GM21423 (cell line): ENCODE measurements at regions not wholly inside any gene's neighbourhood (a gene's known extent, or its start where the extent isn't known, plus 50 kb on each side); places are given as distances from the start of the nearest gene placed in this dataset.
A peak's percentile ranks its signal among the peaks of the same experiment; 100 is the strongest.
"Not testable (repeated sequence)": the region's sequence is repeated elsewhere in the genome, so short reads cannot be mapped to it uniquely, and the experiment has no call there.

Experiments used
- ATAC-seq: cut with Tn5 transposase; IDR thresholded peaks from one replicate; pipeline ENCODE4 v1.9.1; 2021; ENCODE audit warnings: mild to moderate bottlenecking, moderate library complexity; ENCODE audit not compliant: unreplicated experiment

GRCh38 chr1:222077206-222077605, 335.3 kb upstream of the DUSP10 start:
- no peak for ATAC-seq

DNA sequence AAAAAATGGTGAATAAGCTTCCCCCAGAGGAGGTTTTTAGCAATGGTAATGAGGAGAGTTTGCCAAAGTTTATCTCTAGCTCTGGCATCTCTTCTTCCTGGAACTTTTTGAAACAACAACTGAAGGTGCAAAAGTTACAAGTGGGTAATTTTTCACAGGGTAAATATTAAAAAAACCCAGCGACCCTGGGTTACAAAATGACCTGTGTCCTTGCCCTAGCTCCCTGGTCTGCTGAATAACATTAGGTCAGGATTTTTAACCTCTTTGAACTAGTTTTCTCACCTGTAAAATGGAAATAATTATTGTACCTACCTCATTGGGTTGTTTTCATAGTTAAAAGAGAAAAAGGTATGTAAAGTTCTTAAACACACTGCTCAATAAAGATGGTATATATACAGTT, 332.4 kb upstream of the DUSP10 start:
- no peak for ATAC-seq

DNA sequence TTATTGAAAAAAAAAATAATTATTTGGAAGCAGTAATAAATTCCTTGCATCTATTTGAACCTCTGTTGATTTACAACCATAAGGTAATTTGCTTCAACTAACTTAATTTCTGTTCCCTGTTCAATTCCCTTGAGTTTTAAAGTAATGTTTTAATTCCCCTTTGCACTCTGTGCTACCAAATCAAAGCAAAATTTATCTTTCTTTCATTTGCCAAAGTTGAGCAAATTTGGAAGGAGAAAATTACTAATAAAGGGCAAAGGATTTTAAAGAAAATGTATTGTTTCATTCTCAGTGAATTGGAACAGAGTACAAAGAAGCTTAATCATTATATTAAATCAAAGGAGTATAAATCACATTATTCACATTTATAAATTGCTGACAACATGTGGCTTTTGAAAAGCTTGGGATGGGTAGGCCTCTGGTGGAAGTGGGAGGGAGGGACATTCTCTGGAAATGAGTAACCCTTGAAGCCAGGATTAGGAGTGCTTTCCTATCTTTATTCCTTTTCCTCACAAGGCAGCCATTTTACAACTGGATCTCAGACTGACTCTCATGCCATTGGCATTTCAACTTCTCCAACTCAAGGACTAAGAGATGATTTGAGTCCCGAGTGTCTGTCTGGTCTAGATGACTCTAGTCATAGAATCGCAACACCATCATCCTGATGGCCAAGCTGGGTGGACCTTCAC, 331.6 kb upstream of the DUSP10 start:
- no peak for ATAC-seq

- ATAC-seq, result no peak
Observed at GRCh38 chr1:222071387-222071786, 329.5 kb upstream of the DUSP10 start.

DNA sequence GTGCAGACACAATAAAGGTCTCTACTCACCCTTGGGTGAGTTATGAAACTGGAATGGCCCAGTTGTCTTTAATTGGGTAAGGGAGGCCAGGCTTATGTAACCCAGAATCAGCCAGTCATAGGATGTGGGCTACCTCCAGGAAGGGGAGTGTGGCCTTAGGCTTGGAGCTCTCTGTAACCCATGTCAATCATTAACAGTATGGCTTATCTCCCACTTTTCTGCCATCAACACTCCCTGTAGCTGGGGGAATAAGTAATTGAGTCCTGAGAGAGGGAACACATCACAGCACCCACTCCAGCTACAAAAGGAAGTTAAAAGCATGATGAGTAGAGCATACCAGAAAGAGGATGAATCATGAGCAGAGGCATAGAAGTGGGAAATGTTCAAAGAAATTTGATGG, 327.0 kb upstream of the DUSP10 start:
- no peak for ATAC-seq

DNA sequence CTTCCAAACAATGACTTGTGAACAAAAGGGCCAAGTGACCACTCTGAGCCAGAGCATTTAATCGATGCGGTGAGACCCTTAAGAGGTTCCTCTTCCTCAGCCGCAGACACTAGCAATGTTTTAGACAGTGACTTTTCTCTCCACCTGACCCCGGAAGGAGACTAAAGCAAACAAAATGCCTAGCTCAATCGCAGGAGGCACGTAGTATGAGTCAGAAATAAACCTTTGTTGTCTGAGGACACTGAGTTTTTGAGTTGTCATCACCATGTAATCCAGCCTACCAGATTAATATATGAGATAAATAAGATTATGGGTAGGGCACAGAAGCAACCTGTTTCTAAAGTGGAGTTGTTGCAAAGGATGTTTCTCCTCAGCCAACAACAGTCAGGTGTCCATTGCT, 326.2 kb upstream of the DUSP10 start:
- ATAC-seq, result no peak

DNA sequence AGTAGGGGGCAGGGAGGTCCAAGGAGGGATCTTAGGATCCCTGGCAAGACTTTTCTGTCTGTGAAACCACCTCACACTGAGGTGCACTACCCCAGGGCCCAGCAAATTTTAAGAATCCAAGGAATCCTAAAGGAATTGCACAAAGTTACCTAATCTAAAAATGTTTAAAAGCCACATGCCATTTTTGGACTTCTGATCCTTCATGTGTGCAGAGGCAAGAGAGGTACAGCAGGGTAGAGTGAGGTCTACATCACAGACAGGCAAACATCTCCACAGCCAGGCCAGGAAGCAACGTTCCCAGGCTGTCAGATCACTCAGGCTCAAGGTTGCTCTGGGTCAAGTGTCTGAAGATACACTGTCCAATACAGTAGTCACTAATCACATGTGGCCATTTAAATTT, 324.6 kb upstream of the DUSP10 start:
- ATAC-seq, result no peak

- no peak for ATAC-seq
Observed at GRCh38 chr1:222065234-222065633, 323.3 kb upstream of the DUSP10 start.

DNA sequence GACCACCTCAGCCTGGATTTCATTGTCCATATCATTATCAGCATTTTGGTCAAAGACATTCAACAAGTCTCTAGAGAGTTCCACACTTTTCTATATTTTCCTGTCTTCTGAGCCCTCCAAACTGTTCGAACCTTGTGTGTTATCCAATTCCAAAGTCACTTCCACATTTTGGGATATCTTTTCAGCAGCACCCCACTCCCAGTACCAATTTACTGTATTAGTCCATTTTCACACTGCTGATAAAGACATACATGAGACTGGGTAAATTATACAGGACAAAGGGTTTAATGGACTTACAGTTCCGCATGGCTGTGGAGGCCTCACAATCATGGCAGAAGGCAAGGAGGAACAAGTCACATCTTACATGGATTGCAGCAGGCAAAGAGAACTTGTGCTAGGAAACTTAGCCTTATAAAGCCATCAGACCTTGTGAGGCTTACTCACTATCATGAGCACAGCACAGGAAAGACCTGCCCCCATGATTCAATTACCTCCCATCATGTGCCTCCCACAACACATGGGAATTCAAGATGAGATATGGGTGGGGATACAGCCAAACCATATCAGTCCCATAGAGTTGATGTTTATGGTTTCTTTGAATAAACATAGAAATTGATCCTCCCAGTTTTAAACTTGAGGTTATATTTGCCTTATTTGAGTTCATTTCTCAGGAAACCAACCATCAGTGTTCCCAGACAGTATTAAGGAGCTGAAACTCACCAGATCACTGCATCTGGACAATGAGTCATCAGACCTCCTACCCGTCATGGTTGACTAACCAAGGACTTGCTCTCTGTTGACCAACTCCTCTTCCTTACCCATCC, 322.7 kb upstream of the DUSP10 start:
- no peak for ATAC-seq

- no peak for ATAC-seq
Observed at GRCh38 chr1:222062640-222063039, 320.8 kb upstream of the DUSP10 start.

DNA sequence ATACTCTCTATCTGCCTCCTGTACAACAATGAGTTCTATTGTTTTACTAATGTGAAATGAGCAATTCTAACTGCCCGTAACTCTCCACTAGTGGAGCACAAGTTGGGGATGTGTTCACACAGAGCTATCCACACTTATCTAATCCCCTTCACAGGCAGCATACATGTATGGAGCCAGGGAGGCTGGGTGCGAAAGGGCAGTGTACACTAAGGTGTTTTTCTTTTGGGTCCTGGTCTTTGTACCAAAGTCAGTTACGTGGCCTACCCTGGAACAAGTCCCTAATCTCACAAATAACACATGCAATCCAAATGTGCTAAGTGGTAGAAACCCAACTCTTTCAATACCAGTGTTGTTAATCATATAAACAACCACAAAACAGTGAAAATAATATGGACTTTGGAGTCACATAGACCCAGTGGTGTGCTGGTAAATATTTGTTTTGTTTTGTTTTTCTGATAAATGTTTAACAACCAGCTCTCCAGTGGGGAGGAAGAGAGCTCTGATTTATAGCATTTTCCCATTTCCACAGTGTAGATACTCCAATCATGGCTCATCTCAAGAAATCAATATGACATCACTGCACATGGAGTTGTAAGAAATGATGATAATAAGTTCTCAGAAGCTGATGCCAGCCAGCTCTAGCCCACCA, 319.9 kb upstream of the DUSP10 start:
- no peak for ATAC-seq

- ATAC-seq, result no peak
Observed at GRCh38 chr1:222060210-222060916, 318.5 kb upstream of the DUSP10 start.

DNA sequence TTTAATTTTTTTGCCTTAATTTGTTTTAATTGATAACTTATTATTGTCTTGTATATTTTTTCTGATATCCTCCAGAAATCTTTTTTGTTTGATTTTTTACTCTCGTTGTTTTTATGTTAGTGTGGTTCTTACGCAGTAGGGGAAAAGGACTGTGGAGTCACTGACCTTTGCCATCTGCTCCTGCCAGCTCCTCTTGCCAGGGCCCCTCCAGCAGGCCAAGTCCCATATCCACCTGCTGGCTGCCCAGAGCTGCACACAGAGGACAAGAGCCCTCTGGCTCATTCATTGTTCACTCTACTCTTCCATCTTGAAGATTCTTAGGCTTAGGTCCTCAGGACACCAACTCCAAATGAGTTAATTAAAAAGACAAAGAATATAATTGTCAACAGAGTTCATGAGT, 316.4 kb upstream of the DUSP10 start:
- ATAC-seq, result no peak

GRCh38 chr1:222057162-222057561, 315.3 kb upstream of the DUSP10 start:
- ATAC-seq, result no peak

DNA sequence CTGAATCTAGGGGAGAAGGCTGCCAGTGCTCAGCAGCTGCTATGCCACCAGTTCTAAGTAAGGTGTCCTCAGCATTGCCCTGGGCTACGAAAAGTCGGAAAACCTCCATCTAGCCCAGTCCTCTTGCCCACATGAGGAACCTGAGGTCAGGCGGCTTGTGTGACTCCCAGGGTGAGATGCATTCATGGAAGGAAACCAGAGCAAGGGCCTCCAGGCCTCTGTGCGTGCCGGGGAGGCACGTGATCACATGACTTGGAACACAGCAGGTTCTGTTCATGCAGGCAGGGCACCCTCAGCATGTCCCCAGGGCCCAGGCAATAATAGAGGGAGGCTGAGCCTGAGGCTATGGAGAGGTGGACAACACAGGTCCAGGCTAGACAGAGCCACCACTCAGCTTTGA, 312.5 kb upstream of the DUSP10 start:
- ATAC-seq, result no peak

DNA sequence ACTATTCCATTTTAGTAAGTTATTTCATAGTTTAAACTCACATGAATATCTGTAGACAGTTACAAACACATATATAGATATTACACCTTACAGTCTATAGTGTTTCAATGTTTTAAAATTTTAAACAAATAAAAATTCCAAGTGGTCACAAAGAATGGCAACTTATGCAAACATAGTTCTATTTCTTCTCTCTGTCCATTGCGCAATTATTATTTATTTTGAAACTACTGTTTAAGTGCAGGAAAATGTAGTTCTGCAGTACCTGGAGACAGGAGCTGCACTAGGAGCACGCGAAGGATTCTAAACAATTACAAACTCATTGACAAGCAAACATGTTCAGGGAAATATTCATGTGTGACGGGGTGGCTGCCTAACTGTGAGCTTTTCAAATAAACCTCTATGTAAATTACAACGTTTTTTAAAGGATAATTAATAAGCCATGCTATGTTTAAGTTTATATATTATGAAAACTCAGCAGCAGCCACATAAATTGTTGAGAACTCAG, 312.0 kb upstream of the DUSP10 start:
- ATAC-seq, result no peak

DNA sequence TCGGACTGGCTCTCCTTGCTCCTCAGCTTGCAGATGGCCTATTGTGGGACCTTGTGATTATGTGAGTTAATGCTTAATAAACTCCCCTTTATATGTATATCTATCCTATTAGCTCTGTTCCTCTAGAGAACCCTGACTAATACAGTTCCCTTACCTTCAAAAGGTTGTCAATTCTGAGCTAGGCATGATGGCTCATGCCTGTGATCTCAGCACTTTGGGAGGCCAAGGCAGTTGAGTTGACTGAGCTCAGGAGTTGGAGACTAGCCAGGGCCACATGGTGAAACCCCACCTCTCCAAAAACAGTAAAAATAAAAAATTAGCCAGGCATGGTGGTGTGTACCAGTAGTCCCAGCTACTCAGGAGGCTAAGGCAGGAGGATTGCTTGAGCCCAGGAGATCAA, 309.4 kb upstream of the DUSP10 start:
- not testable (repeated sequence) for ATAC-seq

DNA sequence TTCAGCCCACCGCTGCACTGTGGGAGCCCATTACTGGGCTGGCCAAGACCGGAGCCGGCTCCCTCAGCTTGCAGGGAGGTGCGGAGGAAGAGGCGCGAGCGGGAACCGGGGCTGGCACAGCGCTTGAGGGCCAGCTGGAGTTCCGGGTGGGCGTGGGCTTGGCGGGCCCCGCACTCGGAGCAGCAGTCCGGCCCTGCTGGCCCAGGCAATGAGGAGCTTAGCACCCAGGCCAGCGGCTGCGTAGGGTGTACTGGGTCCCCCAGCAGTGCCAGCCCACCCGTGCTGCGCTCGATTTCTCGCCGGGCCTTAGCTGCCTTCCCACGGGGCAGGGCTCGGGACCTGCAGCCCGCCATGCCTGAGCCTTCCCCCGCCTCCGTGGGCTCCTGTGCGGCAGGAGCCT, 307.8 kb upstream of the DUSP10 start:
- ATAC-seq, result not testable (repeated sequence)

DNA sequence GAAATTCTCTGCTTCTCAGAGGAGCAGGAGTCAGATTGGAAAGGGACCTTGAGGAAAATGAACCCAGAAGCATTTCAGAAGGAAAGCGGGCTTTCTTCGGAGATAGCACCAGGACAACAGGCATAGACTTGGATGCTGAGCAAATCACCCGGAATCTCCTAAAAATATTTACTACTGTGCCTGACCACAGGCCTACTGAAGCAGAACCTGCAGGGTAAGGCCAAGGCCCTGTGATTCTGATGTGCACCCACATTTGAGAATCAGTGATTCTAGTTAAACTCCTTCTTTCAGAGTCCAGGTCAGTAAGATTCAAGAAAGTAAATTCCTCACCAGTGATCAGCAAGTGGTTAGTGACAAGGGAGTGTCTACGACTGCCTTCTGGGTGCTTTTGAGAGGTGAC, 307.3 kb upstream of the DUSP10 start:
- ATAC-seq, result no peak

DNA sequence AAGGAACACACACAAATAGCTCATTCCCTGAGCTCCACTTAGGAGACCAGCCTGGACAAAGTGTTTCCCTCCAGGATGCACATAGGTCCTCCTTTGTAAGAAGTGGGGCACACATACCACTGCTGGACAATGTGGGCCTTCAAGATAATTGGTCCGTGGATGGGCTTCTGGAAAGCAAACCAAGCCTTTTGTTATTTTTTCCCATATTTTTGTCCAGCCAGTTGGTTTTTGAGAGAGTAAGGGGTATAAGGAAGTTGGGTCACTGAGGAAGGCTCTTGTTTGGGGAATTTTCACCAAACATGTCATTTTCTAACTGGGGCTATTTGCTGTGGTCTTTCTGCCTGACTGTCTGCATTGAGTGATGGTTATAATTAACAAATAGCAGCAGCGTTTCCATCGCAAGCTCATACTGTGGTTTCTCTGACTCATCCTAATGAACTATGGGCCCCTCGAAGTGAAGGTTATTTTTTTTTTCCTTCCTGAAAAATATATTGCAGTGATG, 306.3 kb upstream of the DUSP10 start:
- peak; percentile 83 for ATAC-seq

GRCh38 chr1:222047366-222047765, 305.5 kb upstream of the DUSP10 start:
- no peak for ATAC-seq
